HG03025 (cell line): ENCODE measurements at regions not wholly inside any gene's neighbourhood (a gene's known extent, or its start where the extent isn't known, plus 50 kb on each side); places are given as distances from the start of the nearest gene placed in this dataset.

Experiments used
- ATAC-seq: cut with Tn5 transposase; IDR thresholded peaks from one replicate; pipeline ENCODE4 v1.9.1; 2021; ENCODE audit warnings: mild to moderate bottlenecking, moderate library complexity; ENCODE audit not compliant: unreplicated experiment, low FRiP score

GRCh38 chr5:109944461-109944860 lies 254.7 kb downstream of the MAN2A1 start:
- ATAC-seq = no peak

GRCh38 chr5:109945097-109945678 lies 255.5 kb downstream of the MAN2A1 start:
- ATAC-seq = no peak

DNA sequence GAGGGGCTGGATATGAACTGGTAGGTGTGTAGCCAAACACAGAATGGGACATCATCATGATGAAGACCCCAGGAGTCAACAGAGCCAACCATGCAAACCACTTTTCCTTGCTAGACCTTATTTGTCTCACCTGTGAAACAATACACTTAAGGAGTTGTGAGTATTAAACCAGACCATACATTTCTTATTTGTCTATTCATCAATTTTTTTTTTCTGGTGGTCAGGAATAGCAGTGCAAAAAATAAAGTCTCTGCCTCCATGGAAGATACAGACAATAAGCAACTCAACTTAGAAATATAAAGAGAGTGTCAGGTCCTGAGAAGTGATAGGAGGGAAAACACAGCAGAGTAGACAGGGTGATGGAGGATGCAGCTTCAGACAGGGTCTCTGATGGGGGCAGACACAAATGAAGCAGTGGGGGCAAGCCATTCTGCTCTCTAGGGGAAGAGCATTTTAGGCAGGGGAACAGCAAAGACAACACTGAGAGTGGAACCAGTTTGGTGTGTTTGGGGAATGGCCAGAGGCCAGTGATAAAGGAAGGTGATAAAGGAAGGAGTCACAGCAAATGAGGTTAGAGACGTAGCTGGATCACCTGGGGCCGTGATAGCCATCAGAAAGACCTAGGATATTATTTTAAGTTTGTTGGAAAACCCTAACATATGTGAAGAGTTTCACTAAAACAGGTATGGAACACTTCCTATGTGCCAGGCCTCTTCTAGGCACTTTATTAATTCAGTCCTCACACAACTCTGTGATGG lies 256.2 kb downstream of the MAN2A1 start:
- ATAC-seq = no peak

DNA sequence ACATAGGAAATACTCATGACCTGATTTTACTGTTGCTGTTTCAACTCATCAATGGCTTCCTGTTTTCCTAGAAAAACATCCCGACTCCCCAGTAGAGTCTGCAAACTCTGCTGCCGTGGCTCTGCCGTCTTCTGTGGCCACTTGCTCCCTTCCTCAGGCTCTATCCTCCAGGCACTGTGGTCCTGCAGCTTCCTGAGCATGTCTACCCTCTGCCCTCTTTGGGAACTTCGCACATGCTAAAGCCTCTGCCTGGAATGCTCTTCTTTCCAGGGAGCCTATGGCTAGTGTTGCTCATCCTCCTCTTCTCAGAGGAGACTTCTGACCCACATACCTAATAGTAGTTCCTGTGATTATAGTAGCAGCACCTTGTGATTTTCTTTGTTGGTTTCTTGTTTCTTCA lies 256.9 kb downstream of the MAN2A1 start:
- no peak for ATAC-seq

GRCh38 chr5:109947667-109948066 lies 257.9 kb downstream of the MAN2A1 start:
- ATAC-seq = no peak

- no peak for ATAC-seq
These were observed 260.9 kb downstream of the MAN2A1 start for GRCh38 chr5:109950634-109951033.

DNA sequence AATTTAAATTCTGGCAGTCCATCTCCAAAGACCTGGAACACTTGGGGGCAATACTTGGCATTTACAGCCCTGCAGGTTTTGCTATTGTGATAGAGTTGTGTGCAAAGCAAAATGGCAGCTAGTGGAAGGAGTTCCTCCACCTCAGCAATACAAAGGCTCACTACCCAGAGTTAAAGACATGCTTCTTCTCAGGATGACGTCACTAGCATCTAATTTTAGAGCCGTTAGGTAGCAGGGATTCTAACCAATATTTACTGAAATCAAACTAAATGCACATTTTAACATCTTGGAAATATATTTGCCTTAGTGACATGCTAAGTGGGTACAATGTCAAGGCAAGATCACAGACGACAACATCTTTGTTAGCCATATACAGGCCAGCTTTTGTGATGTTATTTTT lies 261.6 kb downstream of the MAN2A1 start:
- ATAC-seq = no peak

- ATAC-seq = no peak
These were observed 262.0 kb downstream of the MAN2A1 start for GRCh38 chr5:109951758-109952157.

GRCh38 chr5:109953761-109954160 lies 264.0 kb downstream of the MAN2A1 start:
- no peak for ATAC-seq

DNA sequence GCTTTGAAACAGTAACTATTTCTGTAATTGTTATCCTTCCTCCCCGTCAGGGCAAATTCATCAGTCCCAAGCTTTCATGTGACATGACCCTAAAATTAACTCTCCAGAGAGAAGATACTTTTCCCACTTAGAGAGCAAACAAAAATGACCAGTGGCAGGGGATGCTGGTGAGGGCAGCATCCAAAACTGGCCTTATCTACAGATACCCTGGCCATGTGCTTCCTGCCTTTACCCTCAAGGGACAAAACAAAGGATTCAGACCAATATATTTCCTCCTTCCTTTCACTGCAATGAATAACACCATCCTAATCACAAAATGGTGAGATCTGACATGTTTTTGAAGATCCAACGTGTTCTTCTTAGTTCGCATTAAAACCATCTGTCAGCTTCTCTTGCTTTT lies 267.2 kb downstream of the MAN2A1 start:
- ATAC-seq = no peak

GRCh38 chr5:109958082-109958481 lies 268.4 kb downstream of the MAN2A1 start:
- no peak for ATAC-seq

DNA sequence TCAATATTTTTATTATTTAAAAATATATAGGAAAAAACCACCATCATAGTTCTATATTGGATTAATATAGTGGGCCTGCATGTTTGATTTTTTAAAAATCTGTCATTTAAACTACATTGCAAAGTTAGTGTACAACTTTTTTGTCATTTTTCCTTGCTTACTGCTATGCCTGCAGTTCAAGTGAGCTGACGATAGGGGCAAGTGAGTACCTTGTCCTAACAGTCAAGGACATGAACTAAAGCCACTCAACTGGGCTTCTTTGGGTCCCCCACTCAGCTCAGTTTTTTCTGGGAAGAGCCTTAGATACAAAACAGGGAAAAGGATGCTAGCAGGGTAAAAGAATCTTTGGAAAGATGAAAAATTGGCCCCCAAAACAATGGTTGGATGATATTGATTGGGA lies 269.9 kb downstream of the MAN2A1 start:
- no peak for ATAC-seq

DNA sequence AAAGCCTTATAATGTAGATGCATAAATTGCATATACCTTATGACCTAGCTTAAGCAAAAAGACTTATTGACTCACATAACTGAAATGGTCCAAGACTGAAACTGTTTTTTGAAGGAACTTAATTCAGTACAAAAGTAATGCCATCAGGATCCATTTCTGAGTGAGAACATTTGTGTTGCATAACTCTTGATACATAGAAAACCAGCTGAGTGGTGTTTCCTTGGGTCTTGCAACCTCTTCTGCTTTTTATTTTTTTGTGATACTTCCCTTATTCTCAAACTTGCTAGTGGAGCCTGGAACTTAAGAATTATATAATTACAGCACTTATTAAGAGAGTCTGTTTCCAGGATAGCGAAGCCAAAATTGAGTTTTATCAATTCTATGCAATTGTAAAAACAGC lies 272.0 kb downstream of the MAN2A1 start:
- ATAC-seq = no peak

DNA sequence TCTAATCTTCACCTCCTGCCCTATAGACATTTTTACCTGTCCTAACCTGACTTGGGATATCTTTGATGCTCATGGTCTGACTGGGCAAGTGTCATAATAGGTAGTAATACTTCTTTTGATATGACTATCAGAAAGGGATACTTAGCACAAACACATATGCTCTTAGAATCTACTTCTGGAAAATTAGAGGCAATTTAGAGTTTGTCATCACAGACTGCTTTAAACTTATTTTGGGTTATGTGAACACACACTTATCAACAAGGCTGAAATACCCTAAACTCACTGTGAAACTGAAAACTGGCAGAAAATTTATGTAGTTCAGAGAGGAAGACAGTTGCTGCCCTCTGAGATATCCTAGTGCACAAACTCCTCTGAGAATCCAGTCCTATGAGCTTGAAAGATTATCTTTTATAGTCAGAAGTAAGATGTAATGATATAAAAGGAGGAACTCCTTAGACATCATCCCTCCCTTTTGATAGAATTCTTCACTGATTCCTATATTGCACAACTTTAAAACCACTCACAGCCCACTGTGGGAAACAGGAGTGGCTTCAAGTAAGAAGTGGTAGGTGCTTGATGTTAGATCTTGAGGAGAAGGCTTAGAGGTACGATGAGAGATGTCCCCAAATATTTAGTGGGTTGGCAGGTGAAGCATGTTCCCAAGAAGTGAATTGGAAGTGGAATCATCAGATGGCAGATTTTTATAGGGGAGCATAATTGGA lies 273.3 kb downstream of the MAN2A1 start:
- no peak for ATAC-seq

DNA sequence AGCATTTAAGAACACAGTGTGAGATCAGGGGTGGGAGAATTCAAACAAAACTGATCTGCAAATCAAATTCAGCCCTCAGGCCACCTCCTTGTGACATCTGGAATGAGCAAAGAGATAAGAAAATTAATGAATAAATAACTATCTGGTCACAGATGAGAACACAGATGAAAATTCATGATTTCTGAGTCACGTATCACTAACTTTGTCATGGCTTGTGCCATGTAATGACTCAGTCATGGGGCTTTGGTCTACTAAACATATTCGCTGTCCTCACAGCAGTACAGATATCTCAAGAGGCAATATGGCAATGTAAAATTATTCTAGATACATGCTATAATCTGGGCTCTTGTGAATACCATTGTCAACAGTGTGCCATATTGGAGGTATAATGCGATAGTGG lies 274.4 kb downstream of the MAN2A1 start:
- ATAC-seq = no peak

- ATAC-seq = no peak
These were observed 275.9 kb downstream of the MAN2A1 start for GRCh38 chr5:109965634-109966033.

GRCh38 chr5:109971968-109972367 lies 282.2 kb downstream of the MAN2A1 start:
- ATAC-seq = no peak

GRCh38 chr5:109981979-109982378 lies 292.3 kb downstream of the MAN2A1 start:
- no peak for ATAC-seq

- no peak for ATAC-seq
These were observed 293.3 kb downstream of the MAN2A1 start for GRCh38 chr5:109982966-109983534.

- ATAC-seq = no peak
These were observed 297.0 kb downstream of the MAN2A1 start for GRCh38 chr5:109986726-109987125.

- no peak for ATAC-seq
These were observed 297.6 kb downstream of the MAN2A1 start for GRCh38 chr5:109987355-109987754.
